NCI-H69 (cell line): ENCODE measurements at regions not wholly inside any gene's neighbourhood (a gene's known extent, or its start where the extent isn't known, plus 50 kb on each side); places are given as distances from the start of the nearest gene placed in this dataset.

Source experiments
- DNase-seq: peaks from one replicate; lab custom pipeline; 2025; lab: John Stamatoyannopoulos, UW

- DNase-seq = peak; percentile 18
Measured at GRCh38 chr11:127733552-127733951, 733.0 kb upstream of the KIRREL3 start.

- DNase-seq = no peak
Measured at GRCh38 chr11:127726367-127726766, 725.8 kb upstream of the KIRREL3 start.

DNA sequence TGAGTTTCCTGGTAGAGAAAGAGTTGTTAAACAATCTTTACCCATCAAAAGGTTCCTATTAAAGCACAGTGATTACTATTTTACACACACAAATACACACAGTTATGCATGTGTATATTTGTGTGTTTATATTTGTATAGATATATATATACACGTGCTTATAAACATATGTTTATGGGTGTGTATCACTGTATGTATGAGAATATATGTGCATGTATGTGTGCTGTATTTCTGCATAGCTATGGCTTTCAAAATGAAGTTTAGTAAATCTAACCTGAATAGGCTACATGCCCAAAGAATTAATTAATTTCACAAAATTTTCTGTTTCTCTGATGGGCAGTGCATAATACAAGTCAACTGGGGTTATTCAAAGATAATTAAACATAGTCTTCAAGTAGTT lies 723.1 kb upstream of the KIRREL3 start:
- no peak for DNase-seq

DNA sequence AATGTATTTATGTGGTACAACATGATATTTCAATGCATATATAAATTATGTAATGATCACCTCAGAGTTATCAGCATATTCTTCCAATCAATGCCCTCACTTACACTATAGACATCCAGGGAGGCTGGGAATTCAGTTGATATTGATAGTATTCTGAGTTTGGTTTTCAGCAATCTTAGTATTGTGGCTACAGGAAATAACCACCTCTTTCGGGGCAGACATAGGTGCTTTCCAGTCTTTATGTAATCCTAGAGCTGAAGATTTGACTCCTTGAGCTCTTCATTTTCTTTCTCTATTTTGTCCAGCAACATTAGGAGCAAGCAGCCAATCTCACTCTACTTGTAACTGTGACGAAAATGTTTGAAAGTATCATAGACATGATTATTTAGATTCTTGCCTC lies 712.7 kb upstream of the KIRREL3 start:
- no peak for DNase-seq

- no peak for DNase-seq
Measured at GRCh38 chr11:127711748-127712147, 711.2 kb upstream of the KIRREL3 start.

- no peak for DNase-seq
Measured at GRCh38 chr11:127710831-127711230, 710.3 kb upstream of the KIRREL3 start.

DNA sequence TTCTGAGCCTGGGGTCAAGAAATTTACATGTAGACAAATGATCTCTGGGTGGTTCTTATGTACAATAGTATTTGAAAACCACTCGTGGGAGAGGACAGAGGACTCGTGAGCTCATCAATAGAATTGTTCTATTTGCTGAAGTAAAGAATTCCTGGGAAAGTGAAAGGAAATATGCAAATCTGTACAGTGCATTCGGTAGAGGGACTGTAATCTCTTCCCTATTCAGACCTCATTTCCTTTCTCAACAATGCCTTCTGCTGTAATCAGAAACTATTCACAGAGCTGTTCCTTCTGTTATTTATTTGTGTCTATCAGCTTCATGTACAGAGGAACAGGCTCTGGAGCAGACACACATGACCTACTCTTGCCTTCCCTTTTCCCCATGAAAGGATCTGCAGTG lies 709.4 kb upstream of the KIRREL3 start:
- peak; percentile 23 for DNase-seq

GRCh38 chr11:127693686-127694085 lies 693.1 kb upstream of the KIRREL3 start:
- no peak for DNase-seq

GRCh38 chr11:127683321-127683720 lies 682.8 kb upstream of the KIRREL3 start:
- DNase-seq = no peak

DNA sequence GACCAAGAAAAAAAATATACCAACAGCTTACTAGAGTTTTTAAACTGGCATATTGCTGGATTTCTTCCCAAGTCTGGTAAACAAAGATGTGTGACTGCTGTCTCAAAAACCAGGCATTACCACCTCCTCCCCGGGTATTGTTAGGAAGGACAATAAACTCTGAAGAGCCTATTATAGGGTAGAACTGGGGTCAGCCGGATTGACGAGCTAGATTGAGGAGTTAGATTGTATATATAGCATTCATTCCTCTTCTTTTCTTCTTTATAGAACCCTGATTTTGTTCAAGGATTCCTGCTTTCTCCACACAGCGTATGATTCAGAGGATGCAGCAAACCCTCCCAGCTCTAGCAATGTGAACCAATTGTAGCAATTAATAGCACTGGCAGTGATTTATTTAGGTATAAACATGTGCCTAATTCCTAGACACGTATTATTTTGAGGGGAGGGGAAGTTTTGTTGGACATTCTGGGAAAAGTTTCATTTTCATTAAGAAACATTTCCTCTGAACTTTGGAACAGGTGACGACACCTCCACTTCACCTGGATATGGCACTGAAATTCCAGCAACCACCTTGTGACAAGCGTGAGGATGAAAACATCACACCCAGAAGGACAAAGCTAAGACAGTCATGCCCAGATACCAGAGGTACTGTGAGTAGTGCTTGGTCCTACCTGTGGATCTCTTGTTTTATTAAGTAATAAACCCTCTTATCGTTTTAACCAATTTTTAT lies 679.4 kb upstream of the KIRREL3 start:
- DNase-seq = peak; percentile 21

DNA sequence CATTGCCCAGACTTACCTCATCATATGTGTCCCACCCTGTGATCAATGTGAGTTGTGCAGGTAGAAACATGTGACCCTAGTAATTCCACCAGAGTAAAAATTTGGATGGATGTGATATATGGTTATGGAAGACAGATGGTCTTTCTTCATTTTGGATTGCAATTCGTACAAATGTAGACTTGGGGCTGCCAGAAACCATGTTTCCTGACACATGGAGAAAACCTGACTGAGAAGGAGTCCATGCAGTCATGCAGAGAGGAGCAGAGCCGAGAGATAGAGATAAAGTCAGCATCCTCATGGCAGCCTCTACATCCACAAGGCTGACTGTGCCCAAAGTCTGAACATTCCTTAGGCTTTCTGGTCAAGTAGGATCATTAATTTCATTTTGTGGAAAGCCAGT lies 678.1 kb upstream of the KIRREL3 start:
- DNase-seq = no peak

- DNase-seq = peak; percentile 69
Measured at GRCh38 chr11:127677660-127678425, 677.3 kb upstream of the KIRREL3 start.

GRCh38 chr11:127675581-127675980 lies 675.0 kb upstream of the KIRREL3 start:
- no peak for DNase-seq

DNA sequence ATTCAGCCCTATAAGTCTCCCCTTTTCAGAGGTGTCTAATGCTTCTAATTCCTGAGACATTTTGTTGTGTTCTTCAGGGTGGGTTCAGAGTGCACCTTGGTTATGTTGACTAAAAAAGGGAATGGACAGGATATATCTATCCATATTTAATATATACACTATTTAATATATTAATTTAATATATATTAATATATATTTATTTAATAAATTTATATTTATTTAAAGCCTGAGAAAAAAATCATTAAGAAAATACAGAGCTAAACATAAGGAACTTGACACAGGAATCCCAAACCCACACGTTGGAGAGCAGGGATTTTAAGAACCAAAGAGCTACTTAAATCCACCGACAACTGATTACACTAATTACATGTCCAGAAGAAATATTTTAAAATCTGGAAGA lies 674.2 kb upstream of the KIRREL3 start:
- no peak for DNase-seq

GRCh38 chr11:127670374-127671119 lies 670.0 kb upstream of the KIRREL3 start:
- DNase-seq = peak; percentile 78

DNA sequence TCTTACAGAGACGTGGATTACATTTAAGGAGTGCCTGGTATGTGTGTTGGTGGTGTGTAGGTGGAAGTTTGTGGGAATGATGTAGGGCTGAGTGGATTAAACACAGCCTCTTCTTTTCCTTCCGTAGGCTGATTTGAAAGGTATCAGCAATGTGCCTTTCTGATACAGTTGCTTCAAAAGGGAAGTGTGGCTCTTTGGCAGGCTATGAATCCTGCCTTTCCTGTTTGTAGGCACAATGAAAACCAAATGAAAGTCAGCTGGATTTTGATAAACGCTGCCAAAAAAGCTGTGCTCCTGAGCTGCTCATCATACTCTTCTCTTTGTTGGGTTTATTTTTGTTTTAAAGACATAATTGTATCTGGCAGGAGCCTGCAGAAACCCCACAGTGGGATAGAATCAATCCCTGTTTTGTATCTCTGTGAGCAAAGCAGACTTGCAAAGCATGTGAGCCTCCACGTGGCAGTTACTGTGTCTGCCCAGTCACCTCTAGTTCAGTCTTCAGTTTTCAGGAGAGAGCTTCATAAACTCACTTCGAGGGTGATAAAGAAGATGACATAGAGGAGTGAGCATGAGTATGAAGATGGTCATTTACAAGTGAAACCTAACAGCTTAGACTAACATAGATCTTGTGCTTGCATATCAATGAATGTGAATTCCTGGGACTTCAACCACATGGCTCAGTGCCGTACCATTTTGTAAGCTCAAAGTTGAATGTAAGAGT lies 655.7 kb upstream of the KIRREL3 start:
- peak; percentile 45 for DNase-seq

DNA sequence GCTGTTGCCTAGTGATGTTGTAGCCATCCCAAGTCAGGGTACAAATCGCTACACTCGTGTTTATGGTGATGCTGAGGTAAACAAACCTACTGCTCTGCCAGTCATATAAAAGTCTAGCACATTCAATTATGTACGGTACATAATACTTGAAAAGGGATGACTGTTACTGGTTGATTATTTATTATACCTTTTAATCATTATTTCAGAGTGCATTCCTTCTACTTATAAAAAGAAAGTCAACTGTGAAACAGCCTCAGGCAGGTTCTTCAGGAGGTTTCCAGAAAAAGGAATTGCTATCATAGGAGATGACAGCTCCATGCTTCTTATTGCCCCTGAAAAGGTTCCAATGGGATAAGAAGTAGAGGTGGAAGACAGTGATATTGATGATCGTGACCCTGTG lies 652.5 kb upstream of the KIRREL3 start:
- no peak for DNase-seq

GRCh38 chr11:127651888-127652221 lies 651.3 kb upstream of the KIRREL3 start:
- DNase-seq = peak; percentile 39

- DNase-seq = no peak
Measured at GRCh38 chr11:127651175-127651887, 650.8 kb upstream of the KIRREL3 start.

- no peak for DNase-seq
Measured at GRCh38 chr11:127649958-127650357, 649.4 kb upstream of the KIRREL3 start.

- no peak for DNase-seq
Measured at GRCh38 chr11:127649071-127649470, 648.5 kb upstream of the KIRREL3 start.

DNA sequence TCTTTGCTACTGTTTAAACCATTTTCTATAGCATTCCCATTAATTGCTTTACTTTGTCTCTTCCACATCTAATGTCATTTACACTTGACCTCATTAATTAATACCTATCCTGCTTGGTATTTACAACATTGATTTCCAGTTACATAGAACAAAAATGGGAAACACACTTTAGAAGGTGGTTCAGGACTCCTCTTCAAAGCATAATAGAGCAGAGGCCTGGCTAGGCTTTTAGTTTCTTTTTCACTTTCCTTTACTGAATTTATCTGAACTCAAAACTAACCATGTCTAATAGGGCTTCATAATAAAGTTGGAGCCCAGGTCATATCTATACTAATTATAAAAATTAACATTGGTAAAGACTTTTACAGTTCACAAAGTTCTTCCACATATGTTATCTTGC lies 648.0 kb upstream of the KIRREL3 start:
- no peak for DNase-seq
